PC-9 (cell line): ENCODE measurements at regions not wholly inside any gene's neighbourhood (a gene's known extent, or its start where the extent isn't known, plus 50 kb on each side); places are given as distances from the start of the nearest gene placed in this dataset.

Experiments
- BruUV-seq: library from RNA; stranded (reverse); fragments of 400-500 nt; replicated peaks from 2 replicates; lab custom pipeline; 2021; lab: Mats Ljungman, UMichigan
- CTCF ChIA-PET: fragments of 300-600 bp; sonication (Branson Sonifier 250); formaldehyde crosslinking; loops from one replicate; lab custom pipeline; 2022; ENCODE audit warnings: antibody characterized with exemption; lab: Charles Lee
- POLR2A ChIA-PET: fragments of 300-600 bp; sonication (Branson Sonifier 250); formaldehyde crosslinking; loops from one replicate; lab custom pipeline; 2022; ENCODE audit warnings: antibody characterized with exemption; ENCODE audit not compliant: unreplicated experiment; lab: Charles Lee
- DNase-seq, 2 experiments: peaks; one replicate each; pipeline versions ENCODE4 v3.0.0 to v3.0.0-alpha.2; 2015 to 2022; ENCODE audit warnings: mixed read lengths in 1 of 2
- H2AFZ ChIP-seq: fragments of 200-600 bp; sonication (generic); 2 replicates; pipeline ENCODE4 v1.8.1; 2017; ENCODE audit warnings: antibody characterized with exemption
- H3F3A ChIP-seq: fragments of 200-600 bp; sonication (generic); 2 replicates; pipeline ENCODE4 v1.8.1; 2017; ENCODE audit warnings: antibody characterized with exemption, mild to moderate bottlenecking, low read depth; ENCODE audit not compliant: insufficient read depth
- H3K27ac ChIP-seq: fragments of 200-600 bp; sonication (generic); 2 replicates; pipeline ENCODE4 v1.6.1; 2016; ENCODE audit warnings: mixed run types
- H3K27me3 ChIP-seq: fragments of 200-600 bp; sonication (generic); 2 replicates; pipeline ENCODE4 v1.6.1; 2016; ENCODE audit warnings: low read depth, mixed run types; ENCODE audit not compliant: insufficient read depth
- H3K36me3 ChIP-seq: fragments of 200-600 bp; sonication (generic); 2 replicates; pipeline ENCODE4 v1.6.1; 2016; ENCODE audit warnings: low read depth, mixed run types
- H3K4me1 ChIP-seq: fragments of 200-600 bp; sonication (generic); replicated peaks from 2 replicates; pipeline ENCODE4 v1.6.1; 2016; ENCODE audit warnings: mixed run types; ENCODE audit not compliant: insufficient read depth
- H3K4me2 ChIP-seq: fragments of 200-600 bp; sonication (generic); 2 replicates; pipeline ENCODE4 v1.6.1; 2017; ENCODE audit warnings: mixed run types
- H3K4me3 ChIP-seq: fragments of 200-600 bp; sonication (generic); 2 replicates; pipeline ENCODE4 v1.6.1; 2016; ENCODE audit warnings: mixed run types
- H3K79me2 ChIP-seq: fragments of 200-600 bp; sonication (generic); 2 replicates; pipeline ENCODE4 v1.6.1; 2017; ENCODE audit warnings: low read depth, mixed run types
- H3K9me2 ChIP-seq: fragments of 200-600 bp; sonication (generic); 2 replicates; pipeline ENCODE4 v1.8.1; 2017; ENCODE audit warnings: mild to moderate bottlenecking; ENCODE audit not compliant: insufficient read depth
- H3K9me3 ChIP-seq: fragments of 200-600 bp; sonication (generic); 2 replicates; pipeline ENCODE4 v1.8.1; 2016; ENCODE audit warnings: low read depth; ENCODE audit not compliant: insufficient read depth
- H4K20me1 ChIP-seq: fragments of 200-600 bp; sonication (generic); 2 replicates; pipeline ENCODE4 v1.8.1; 2017; ENCODE audit not compliant: insufficient read depth
- EZH2 ChIP-seq: fragments of 200-600 bp; sonication (generic); IDR thresholded peaks from 2 replicates; pipeline ENCODE4 v1.8.0; 2017; ENCODE audit warnings: antibody characterized with exemption, low read depth
- intact Hi-C: fragments of 100-400 bp; cut with micrococcal nuclease; formaldehyde crosslinking; loops from one replicate; pipeline ENCODE4 v1.10.0; 2022; ENCODE audit not compliant: unreplicated experiment
- TF ChIP-seq, protein P1 (sequence below): fragments of 200-600 bp; sonication (generic); conservative IDR thresholded peaks from 2 replicates; pipeline ENCODE4 v1.6.1; 2017; ENCODE audit warnings: mixed run types, antibody characterized with exemption, mild to moderate bottlenecking, moderate library complexity

DNA sequence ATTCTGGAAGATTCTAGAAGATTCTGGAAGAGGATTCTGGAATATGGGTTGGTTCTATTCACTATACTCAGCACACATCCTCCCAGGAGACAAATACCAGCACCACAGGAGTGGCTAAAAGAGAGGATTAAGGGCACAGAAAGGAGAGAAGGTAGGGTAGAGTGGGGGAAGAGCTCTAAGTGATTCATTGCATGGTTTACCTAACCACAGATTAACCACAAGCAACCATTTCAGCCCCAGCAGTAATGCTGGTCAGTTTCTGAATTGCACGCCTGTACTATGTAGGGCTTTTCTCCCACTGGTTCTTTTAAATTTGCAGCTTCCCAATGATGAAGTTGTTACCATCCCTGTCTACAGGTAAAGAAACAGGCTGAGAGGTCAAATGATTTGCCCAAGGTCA is 192.7 kb upstream of the PMEPA1 start:
- Histone ChIP-seq H3K4me1 (peaks cover 30% of the 10 kb centered on the region), H3K27me3 (no peaks in the 10 kb centered on the region), H3K4me3 (no peak overlapping the region), H4K20me1 (no peaks in the 10 kb centered on the region), H3F3A (0 out of 2 replicates have a peak, but pooled peaks cover 5% of the 10 kb centered on the region), H3K36me3 (no peaks in the 10 kb centered on the region), H3K4me2 (peak overlapping the region; percentile 34), H2AFZ (no peak overlapping the region), H3K9me2 (no peaks in the 10 kb centered on the region), H3K27ac (no peak overlapping the region), H3K79me2 (no peaks in the 10 kb centered on the region), H3K9me3 (no peaks in the 10 kb centered on the region)
- ChIA-PET POLR2A (interaction anchor here (0.6 kb wide), 1 partner anchor 235 kb away, joined by 3 read pairs; no protein-coding TSS in a partner anchor), CTCF (interaction anchor here (0.6 kb wide), 1 partner anchor 303 kb away, joined by 5 read pairs; no protein-coding TSS in a partner anchor)
- intact Hi-C loops = loop anchor here (1.0 to 5.0 kb wide), 5 partner anchors 35 to 275 kb away; no protein-coding TSS in a partner anchor
- no TSS peak for BruUV-seq
- no peak for TF ChIP-seq EZH2
- TF ChIP-seq, protein P1, sequence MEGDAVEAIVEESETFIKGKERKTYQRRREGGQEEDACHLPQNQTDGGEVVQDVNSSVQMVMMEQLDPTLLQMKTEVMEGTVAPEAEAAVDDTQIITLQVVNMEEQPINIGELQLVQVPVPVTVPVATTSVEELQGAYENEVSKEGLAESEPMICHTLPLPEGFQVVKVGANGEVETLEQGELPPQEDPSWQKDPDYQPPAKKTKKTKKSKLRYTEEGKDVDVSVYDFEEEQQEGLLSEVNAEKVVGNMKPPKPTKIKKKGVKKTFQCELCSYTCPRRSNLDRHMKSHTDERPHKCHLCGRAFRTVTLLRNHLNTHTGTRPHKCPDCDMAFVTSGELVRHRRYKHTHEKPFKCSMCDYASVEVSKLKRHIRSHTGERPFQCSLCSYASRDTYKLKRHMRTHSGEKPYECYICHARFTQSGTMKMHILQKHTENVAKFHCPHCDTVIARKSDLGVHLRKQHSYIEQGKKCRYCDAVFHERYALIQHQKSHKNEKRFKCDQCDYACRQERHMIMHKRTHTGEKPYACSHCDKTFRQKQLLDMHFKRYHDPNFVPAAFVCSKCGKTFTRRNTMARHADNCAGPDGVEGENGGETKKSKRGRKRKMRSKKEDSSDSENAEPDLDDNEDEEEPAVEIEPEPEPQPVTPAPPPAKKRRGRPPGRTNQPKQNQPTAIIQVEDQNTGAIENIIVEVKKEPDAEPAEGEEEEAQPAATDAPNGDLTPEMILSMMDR = peak; percentile 45; the same call in 1 of the 2 replicates
- DNase-seq = peak; percentile 43 to 75

DNA sequence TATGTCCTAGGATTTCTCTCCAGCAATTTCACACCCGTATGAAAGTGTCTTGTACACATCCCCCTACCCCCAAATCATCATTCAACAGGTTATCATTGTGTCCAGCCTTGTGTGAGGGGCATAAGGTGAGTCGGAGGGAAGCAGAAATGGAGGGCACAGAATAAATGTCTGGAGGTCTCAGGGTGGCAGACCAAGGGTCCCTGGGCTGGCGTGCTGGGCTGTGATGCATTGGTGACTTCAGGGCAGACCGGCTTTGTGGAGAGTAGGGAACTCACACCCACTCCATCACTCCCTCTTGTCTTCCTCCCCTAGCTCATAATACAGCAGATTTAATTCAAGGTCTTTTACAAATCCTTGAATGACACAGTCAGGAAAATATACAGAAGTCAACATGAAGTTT is 191.7 kb upstream of the PMEPA1 start:
- Histone ChIP-seq H3K4me3 (no peak overlapping the region), H3K27me3 (no peaks in the 10 kb centered on the region), H3K36me3 (no peaks in the 10 kb centered on the region), H3K79me2 (no peaks in the 10 kb centered on the region), H2AFZ (no peak overlapping the region), H3K9me2 (no peaks in the 10 kb centered on the region), H4K20me1 (no peaks in the 10 kb centered on the region), H3K4me2 (0 out of 2 replicates have a peak overlapping the region, but pooled peaks have one; percentile 34), H3F3A (0 out of 2 replicates have a peak, but pooled peaks cover 5% of the 10 kb centered on the region), H3K9me3 (no peaks in the 10 kb centered on the region), H3K4me1 (peaks cover 30% of the 10 kb centered on the region), H3K27ac (no peak overlapping the region)
- intact Hi-C loops = loop anchor here (2.0 to 5.0 kb wide), 4 partner anchors 36 to 276 kb away; partner anchors contain the start of gene PMEPA1
- TF ChIP-seq EZH2 = no peak
- TF ChIP-seq, protein P1 = no peak
- CTCF ChIA-PET = no interaction called here
- no TSS peak for BruUV-seq
- POLR2A ChIA-PET = no interaction called here
- no peak for DNase-seq

DNA sequence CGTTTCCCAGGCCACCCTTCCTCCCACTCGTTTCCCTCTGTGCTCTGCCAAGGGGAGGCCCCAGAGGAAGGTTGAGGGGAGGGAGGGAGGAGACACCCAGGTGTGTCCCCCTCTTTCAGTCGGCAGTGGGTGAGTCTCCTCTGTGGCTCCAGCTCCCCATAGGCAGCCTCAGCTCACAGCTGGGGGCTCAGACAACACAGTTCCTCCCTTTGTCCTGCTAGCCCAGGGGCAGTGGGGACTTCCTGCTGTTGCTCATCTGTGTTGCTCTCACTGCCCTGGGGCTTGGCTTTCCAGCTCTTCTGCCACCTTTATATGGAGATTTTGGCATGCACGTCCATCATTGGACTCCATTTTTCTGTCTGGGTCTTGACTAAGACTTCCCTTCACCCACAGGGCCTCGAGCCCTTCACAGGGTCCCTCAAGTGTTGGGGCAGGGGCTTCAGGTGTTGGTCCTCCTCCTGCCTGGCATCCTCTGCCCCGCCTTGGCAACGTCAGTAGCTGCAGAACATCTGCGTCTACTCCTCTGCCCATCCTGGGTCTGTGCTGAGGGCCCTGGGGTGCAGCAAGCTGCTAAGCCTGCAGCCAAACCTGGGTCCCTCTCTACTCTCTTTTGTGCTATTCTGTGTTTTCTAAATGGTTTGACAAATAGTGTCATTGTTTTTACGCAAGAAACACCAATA is 190.6 kb upstream of the PMEPA1 start:
- H3K4me3 ChIP-seq = no peak overlapping the region
- H3K36me3 ChIP-seq = no peaks in the 10 kb centered on the region
- H4K20me1 ChIP-seq = no peaks in the 10 kb centered on the region
- H3K4me1 ChIP-seq = peaks cover 30% of the 10 kb centered on the region
- H3F3A ChIP-seq = 0 out of 2 replicates have a peak, but pooled peaks cover 5% of the 10 kb centered on the region
- POLR2A ChIA-PET = interaction anchor here (0.6 kb wide), 1 partner anchor 281 kb away, joined by 8 read pairs; no protein-coding TSS in a partner anchor
- no peak overlapping the region for H2AFZ ChIP-seq
- intact Hi-C loops = loop anchor here (2.0 to 5.0 kb wide), 4 partner anchors 37 to 277 kb away; partner anchors contain the start of gene PMEPA1
- no TSS peak for BruUV-seq
- no peaks in the 10 kb centered on the region for H3K9me2 ChIP-seq
- DNase-seq = peak; percentile 46 to 66
- H3K9me3 ChIP-seq = no peaks in the 10 kb centered on the region
- CTCF ChIA-PET = interaction anchor here (0.6 kb wide), 1 partner anchor 1351 kb away, joined by 3 read pairs; no protein-coding TSS in a partner anchor
- peak overlapping the region; percentile 23; the same call in 1 of the 2 replicates for H3K4me2 ChIP-seq
- H3K27ac ChIP-seq = no peak overlapping the region
- no peaks in the 10 kb centered on the region for H3K27me3 ChIP-seq
- TF ChIP-seq EZH2 = no peak
- TF ChIP-seq, protein P1 = no peak
- H3K79me2 ChIP-seq = no peaks in the 10 kb centered on the region
